ENCODE measurements at regions not wholly inside any gene's neighbourhood (a gene's known extent, or its start where the extent isn't known, plus 50 kb on each side); places are given as distances from the start of the nearest gene placed in this dataset.

DNA sequence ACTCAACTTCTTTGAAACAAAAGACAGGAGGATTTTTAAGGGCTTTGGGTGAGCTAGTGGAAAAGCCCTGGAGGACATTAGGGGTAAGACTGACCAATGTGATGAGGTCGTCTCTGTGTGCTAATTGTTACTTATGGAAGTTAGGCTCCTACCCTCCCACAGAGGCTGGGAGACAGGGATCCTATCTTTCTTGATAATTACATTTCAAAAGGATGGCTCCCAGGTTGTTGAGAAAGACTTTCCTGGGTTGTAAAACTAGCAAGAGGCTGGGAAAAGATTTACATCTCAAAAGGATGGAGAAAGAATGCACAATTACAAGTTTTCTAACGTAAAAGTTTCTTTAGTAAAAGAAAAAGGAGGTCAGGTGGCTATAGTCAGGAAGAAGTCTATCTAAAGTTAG is 605.8 kb upstream of the GOT2 start:
- TF ChIP-seq MAX (IDR thresholded peaks at IDR 0.05) (no peak), SP1 (IDR thresholded peaks at IDR 0.05) (no peak), RAD21 (IDR thresholded peaks at IDR 0.05) (no peak), CTCF (IDR thresholded peaks at IDR 0.05; ENCODE audit: low read depth, low read length, missing input control) (no peak), REST (IDR thresholded peaks at IDR 0.05) (no peak), YY1 (IDR thresholded peaks at IDR 0.05) (no peak), GABPA (IDR thresholded peaks at IDR 0.05 in 1 of 2, conservative IDR thresholded peaks at IDR 0.05 in 1 of 2) (no peak), HNF4A (conservative IDR thresholded peaks at IDR 0.05) (no peak), JUND (IDR thresholded peaks at IDR 0.05) (no peak), NR2F2 (IDR thresholded peaks at IDR 0.05) (no peak)
- TF ChIP-seq, protein P1, sequence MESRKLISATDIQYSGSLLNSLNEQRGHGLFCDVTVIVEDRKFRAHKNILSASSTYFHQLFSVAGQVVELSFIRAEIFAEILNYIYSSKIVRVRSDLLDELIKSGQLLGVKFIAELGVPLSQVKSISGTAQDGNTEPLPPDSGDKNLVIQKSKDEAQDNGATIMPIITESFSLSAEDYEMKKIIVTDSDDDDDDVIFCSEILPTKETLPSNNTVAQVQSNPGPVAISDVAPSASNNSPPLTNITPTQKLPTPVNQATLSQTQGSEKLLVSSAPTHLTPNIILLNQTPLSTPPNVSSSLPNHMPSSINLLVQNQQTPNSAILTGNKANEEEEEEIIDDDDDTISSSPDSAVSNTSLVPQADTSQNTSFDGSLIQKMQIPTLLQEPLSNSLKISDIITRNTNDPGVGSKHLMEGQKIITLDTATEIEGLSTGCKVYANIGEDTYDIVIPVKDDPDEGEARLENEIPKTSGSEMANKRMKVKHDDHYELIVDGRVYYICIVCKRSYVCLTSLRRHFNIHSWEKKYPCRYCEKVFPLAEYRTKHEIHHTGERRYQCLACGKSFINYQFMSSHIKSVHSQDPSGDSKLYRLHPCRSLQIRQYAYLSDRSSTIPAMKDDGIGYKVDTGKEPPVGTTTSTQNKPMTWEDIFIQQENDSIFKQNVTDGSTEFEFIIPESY (IDR thresholded peaks at IDR 0.05) = no peak

Data from liver (tissue), 3 donors.